Endothelial cell of umbilical vein (primary cell): ENCODE measurements at regions not wholly inside any gene's neighbourhood (a gene's known extent, or its start where the extent isn't known, plus 50 kb on each side); places are given as distances from the start of the nearest gene placed in this dataset.

Experiments
- BruUV-seq: library from RNA; stranded (reverse); fragments of 400-500 nt; replicated peaks from 2 replicates; lab custom pipeline; 2021; lab: Mats Ljungman, UMichigan
- CTCF ChIA-PET: fragments of 300-600, 350-600 bp; sonication (Branson Sonifier 250); formaldehyde crosslinking; loops from one replicate; lab custom pipeline; 2021; ENCODE audit warnings: antibody characterized with exemption, inconsistent platforms; lab: Charles Lee
- POLR2A ChIA-PET: fragments of 300-600, 350-600 bp; sonication (Branson Sonifier 250); formaldehyde crosslinking; loops from one replicate; lab custom pipeline; 2021; ENCODE audit warnings: antibody characterized with exemption, inconsistent platforms; lab: Charles Lee
- DNase-seq: peaks from one replicate; pipeline ENCODE4 v3.0.0-alpha.2; 2011; ENCODE audit warnings: low read depth, low spot score
- FAIRE-seq: peaks from 2 replicates; lab custom pipeline; 2011; peaks lifted over from hg19 to GRCh38; lab: Jason Lieb, UNC
- H2AFZ ChIP-seq: 2 replicates; pipeline ENCODE4 v1.6.0; 2012; ENCODE audit warnings: low read depth, low read length, control low read depth, inconsistent platforms
- H3K27ac ChIP-seq: 2 replicates; pipeline ENCODE4 v1.5.1; 2011; ENCODE audit warnings: low read depth, mild to moderate bottlenecking, control low read depth, low read length, moderate library complexity; ENCODE audit not compliant: insufficient read depth
- H3K27me3 ChIP-seq, 2 experiments: 2 replicates each; pipeline versions ENCODE4 v1.6.0 to v1.6.1; 2011; ENCODE audit warnings: low read length in 2 of 2, mixed read lengths in 1 of 2; ENCODE audit not compliant: control insufficient read depth in 2 of 2, insufficient read depth in 2 of 2
- H3K36me3 ChIP-seq, 2 experiments: 2 replicates in 1 of 2; 3 replicates in 1 of 2; pipeline ENCODE4 v1.5.1; 2011; ENCODE audit warnings: low read length in 2 of 2, mild to moderate bottlenecking in 1 of 2, moderate library complexity in 1 of 2; ENCODE audit not compliant: control insufficient read depth in 2 of 2, insufficient read depth in 2 of 2; ENCODE audit errors: extremely low read depth in 1 of 2
- H3K4me1 ChIP-seq: 3 replicates; pipeline ENCODE4 v1.5.1; 2011; ENCODE audit warnings: mild to moderate bottlenecking, low read length; ENCODE audit not compliant: control insufficient read depth, insufficient read depth; ENCODE audit errors: extremely low read depth
- H3K4me2 ChIP-seq: 2 replicates; pipeline ENCODE4 v1.6.1; 2011; ENCODE audit warnings: low read length, control low read depth, mixed read lengths; ENCODE audit not compliant: insufficient read depth
- H3K4me3 ChIP-seq, 3 experiments: fragments of 200-600 bp in 1 of 3; sonication (generic), shearing (Covaris generic) in 1 of 3; replicated peaks in 1 of 3; 2 replicates each; pipeline ENCODE4 v1.5.1; 2011 to 2016; ENCODE audit warnings: control low read depth in 3 of 3, low read length in 3 of 3, mild to moderate bottlenecking in 2 of 3, inconsistent platforms in 1 of 3, low read depth in 1 of 3, moderate library complexity in 1 of 3; ENCODE audit not compliant: insufficient read depth in 1 of 3
- H3K79me2 ChIP-seq: 2 replicates; pipeline ENCODE4 v1.6.0; 2012; ENCODE audit warnings: low read length, inconsistent platforms; ENCODE audit not compliant: control insufficient read depth, insufficient read depth
- H3K9ac ChIP-seq: replicated peaks from 2 replicates; pipeline ENCODE3; 2011; ENCODE audit warnings: low read length, control low read depth; ENCODE audit not compliant: insufficient read depth; ENCODE audit errors: extremely low read depth
- H3K9me1 ChIP-seq: replicated peaks from 3 replicates; pipeline ENCODE4 v1.6.0; 2011; ENCODE audit warnings: mild to moderate bottlenecking, low read length; ENCODE audit not compliant: control insufficient read depth, insufficient read depth; ENCODE audit errors: extremely low read depth
- H3K9me3 ChIP-seq: replicated peaks from 2 replicates; pipeline ENCODE4 v1.5.1; 2012; ENCODE audit warnings: low read length, inconsistent platforms; ENCODE audit not compliant: control insufficient read depth, insufficient read depth
- H4K20me1 ChIP-seq: replicated peaks from 2 replicates; pipeline ENCODE3; 2011; ENCODE audit warnings: mild to moderate bottlenecking, low read length; ENCODE audit not compliant: control insufficient read depth, insufficient read depth; ENCODE audit errors: extremely low read depth
- EZH2 ChIP-seq: IDR thresholded peaks from 2 replicates; pipeline ENCODE4 v1.6.1; 2012; ENCODE audit warnings: borderline replicate concordance, low read depth, mild to moderate bottlenecking, moderate library complexity, low read length, inconsistent platforms; ENCODE audit not compliant: severe bottlenecking
- FOS ChIP-seq: IDR thresholded peaks from 2 replicates; pipeline ENCODE4 v1.6.1; 2011; ENCODE audit warnings: mild to moderate bottlenecking, low read length, moderate library complexity, borderline replicate concordance; ENCODE audit not compliant: insufficient read depth
- GATA2 ChIP-seq: IDR thresholded peaks from 2 replicates; pipeline ENCODE4 v1.7.0; 2011; ENCODE audit warnings: low read depth, mild to moderate bottlenecking, moderate library complexity, mixed read lengths, low read length; ENCODE audit not compliant: insufficient read length, insufficient read depth
- JUN ChIP-seq: IDR thresholded peaks from 2 replicates; pipeline ENCODE4 v1.6.1; 2011; ENCODE audit warnings: borderline replicate concordance, low read depth; ENCODE audit not compliant: insufficient read length, insufficient read depth
- MAX ChIP-seq: IDR thresholded peaks from 2 replicates; pipeline ENCODE4 v1.6.1; 2011; ENCODE audit not compliant: insufficient read depth, insufficient read length
- MYC ChIP-seq: IDR thresholded peaks from one replicate; pipeline ENCODE4 v1.6.1; 2011; ENCODE audit warnings: mild to moderate bottlenecking, low read depth, low read length
- POLR2A ChIP-seq: IDR thresholded peaks from 2 replicates; pipeline ENCODE4 v1.6.1; 2012; ENCODE audit warnings: low read depth, mild to moderate bottlenecking, control low read depth, low read length
- POLR2AphosphoS5 ChIP-seq: IDR thresholded peaks from 2 replicates; pipeline ENCODE4 v1.6.1; 2012; ENCODE audit warnings: low read depth, mild to moderate bottlenecking, control low read depth, low read length, moderate library complexity; ENCODE audit not compliant: insufficient read depth
- dilution Hi-C: fragments of 300-500 bp; cut with MboI; formaldehyde crosslinking; loops from one replicate; pipeline ENCODE4 v1.15.0; 2019; ENCODE audit warnings: low sequenced_read_pairs; ENCODE audit not compliant: extremely low pct_ligation_motif_present
- intact Hi-C: fragments of 100-400 bp; cut with micrococcal nuclease; formaldehyde crosslinking; loops from one replicate; pipeline ENCODE4 v1.10.0; 2022
- TF ChIP-seq, protein P1 (sequence below), 2 donors: IDR thresholded peaks; 1 replicate in 1 of 2; 2 replicates in 1 of 2; pipeline ENCODE4 v1.5.1; 2011; ENCODE audit warnings: low read length in 2 of 2, mild to moderate bottlenecking in 2 of 2, moderate library complexity in 2 of 2, control low read depth in 1 of 2, inconsistent platforms in 1 of 2, low read depth in 1 of 2; ENCODE audit not compliant: insufficient read depth in 1 of 2; ENCODE audit errors: extremely low read depth in 1 of 2

GRCh38 chr6:86856937-86857563, 80.3 kb upstream of the HTR1E start:
- ChIA-PET POLR2A (no interaction called here), CTCF (interaction anchor here (0.5 to 3.7 kb wide), 5 partner anchors 31 to 1106 kb away, joined by 3 to 29 read pairs (median 4); no protein-coding TSS in a partner anchor)
- no peak overlapping the region for H3K4me3 ChIP-seq
- H2AFZ ChIP-seq, result no peak overlapping the region
- no peaks in the 10 kb centered on the region for H3K4me1 ChIP-seq
- TF ChIP-seq, protein P1, sequence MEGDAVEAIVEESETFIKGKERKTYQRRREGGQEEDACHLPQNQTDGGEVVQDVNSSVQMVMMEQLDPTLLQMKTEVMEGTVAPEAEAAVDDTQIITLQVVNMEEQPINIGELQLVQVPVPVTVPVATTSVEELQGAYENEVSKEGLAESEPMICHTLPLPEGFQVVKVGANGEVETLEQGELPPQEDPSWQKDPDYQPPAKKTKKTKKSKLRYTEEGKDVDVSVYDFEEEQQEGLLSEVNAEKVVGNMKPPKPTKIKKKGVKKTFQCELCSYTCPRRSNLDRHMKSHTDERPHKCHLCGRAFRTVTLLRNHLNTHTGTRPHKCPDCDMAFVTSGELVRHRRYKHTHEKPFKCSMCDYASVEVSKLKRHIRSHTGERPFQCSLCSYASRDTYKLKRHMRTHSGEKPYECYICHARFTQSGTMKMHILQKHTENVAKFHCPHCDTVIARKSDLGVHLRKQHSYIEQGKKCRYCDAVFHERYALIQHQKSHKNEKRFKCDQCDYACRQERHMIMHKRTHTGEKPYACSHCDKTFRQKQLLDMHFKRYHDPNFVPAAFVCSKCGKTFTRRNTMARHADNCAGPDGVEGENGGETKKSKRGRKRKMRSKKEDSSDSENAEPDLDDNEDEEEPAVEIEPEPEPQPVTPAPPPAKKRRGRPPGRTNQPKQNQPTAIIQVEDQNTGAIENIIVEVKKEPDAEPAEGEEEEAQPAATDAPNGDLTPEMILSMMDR (IDR thresholded peaks at IDR 0.05; ENCODE audit: extremely low read depth in 1 of 2, insufficient read depth in 1 of 2, low read depth in 1 of 2, low read length in 2 of 2), result peak; percentile 39 to 56
- no peak for TF ChIP-seq JUN
- H3K9ac ChIP-seq, result no peak overlapping the region
- DNase-seq (peak; percentile 43), FAIRE-seq (no peak)
- no peaks in the 10 kb centered on the region for H3K36me3 ChIP-seq
- no peaks in the 10 kb centered on the region for H3K79me2 ChIP-seq
- no peak overlapping the region for H3K27ac ChIP-seq
- no TSS peak for BruUV-seq
- no peaks in the 10 kb centered on the region for H3K9me1 ChIP-seq
- no peaks in the 10 kb centered on the region for H3K9me3 ChIP-seq
- H4K20me1 ChIP-seq, result no peaks in the 10 kb centered on the region
- no peak overlapping the region for H3K4me2 ChIP-seq
- intact Hi-C loops (loop anchor here (1.0 kb wide), 1 partner anchor 934 kb away; no protein-coding TSS in a partner anchor), dilution Hi-C loops (no loop called here)
- H3K27me3 ChIP-seq, result no peaks in the 10 kb centered on the region

DNA sequence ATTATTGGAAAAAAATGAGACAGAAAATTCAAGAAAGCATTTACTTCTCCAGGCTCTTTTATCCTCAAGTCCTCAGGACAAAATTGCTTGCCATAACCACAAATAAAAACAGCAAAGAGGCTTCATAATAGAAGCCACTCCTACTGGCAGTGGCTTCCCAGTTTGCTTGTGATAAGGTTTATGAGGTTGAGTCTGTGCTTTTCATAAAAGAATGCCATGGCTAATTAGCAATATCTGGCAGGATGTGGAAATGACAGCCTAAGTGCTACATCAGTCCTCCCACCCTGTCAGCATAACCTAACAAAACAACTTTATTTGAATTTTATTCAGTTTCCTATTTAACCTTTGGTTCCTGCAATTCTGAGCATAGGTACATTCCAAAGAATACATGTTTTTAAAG, 80.9 kb upstream of the HTR1E start:
- FAIRE-seq, result no peak
- intact Hi-C loops, result no loop called here

More for the DNA sequence above, 80.9 kb upstream of the HTR1E start:
- Histone ChIP-seq H3K9me1 (no peaks in the 10 kb centered on the region), H3K4me1 (no peaks in the 10 kb centered on the region), H3K4me3 (no peak overlapping the region), H3K27me3 (no peaks in the 10 kb centered on the region), H3K27ac (no peak overlapping the region), H4K20me1 (no peaks in the 10 kb centered on the region), H3K36me3 (no peaks in the 10 kb centered on the region), H3K79me2 (no peaks in the 10 kb centered on the region), H3K9ac (no peak overlapping the region), H2AFZ (no peak overlapping the region), H3K9me3 (no peaks in the 10 kb centered on the region), H3K4me2 (no peak overlapping the region)
- POLR2A ChIA-PET, result no interaction called here
- BruUV-seq, result no TSS peak
- CTCF ChIA-PET, result interaction anchor here (1.1 to 3.7 kb wide), 3 partner anchors 57 to 1099 kb away, joined by 3 to 29 read pairs (median 11); no protein-coding TSS in a partner anchor
- dilution Hi-C loops, result no loop called here
- no peak for DNase-seq
- TF ChIP-seq MYC (no peak), FOS (no peak), JUN (no peak), MAX (no peak), POLR2AphosphoS5 (no peak), POLR2A (no peak), GATA2 (no peak), EZH2 (no peak)
- TF ChIP-seq, protein P1 (IDR thresholded peaks at IDR 0.05; ENCODE audit: extremely low read depth in 1 of 2, insufficient read depth in 1 of 2, low read depth in 1 of 2, low read length in 2 of 2), result no peak
